Lung microvascular endothelial cell (primary cell): ENCODE measurements at regions not wholly inside any gene's neighbourhood (a gene's known extent, or its start where the extent isn't known, plus 50 kb on each side); places are given as distances from the start of the nearest gene placed in this dataset.

Experiments
- DNase-seq, 2 donors: peaks; one replicate each; pipeline versions ENCODE4 v3.0.0 to v3.0.0-alpha.2; 2010; ENCODE audit warnings: low read depth in 2 of 2

- DNase-seq = peak in 1 of 2 donors; percentile 59
These were observed 481.6 kb upstream of the FSTL5 start for GRCh38 chr4:162645381-162645780.

GRCh38 chr4:162644346-162644745 is 480.5 kb upstream of the FSTL5 start:
- DNase-seq = no peak

- DNase-seq = no peak
These were observed 476.4 kb upstream of the FSTL5 start for GRCh38 chr4:162640152-162640551.

GRCh38 chr4:162634390-162634789 is 470.6 kb upstream of the FSTL5 start:
- no peak for DNase-seq

GRCh38 chr4:162622664-162623063 is 458.9 kb upstream of the FSTL5 start:
- DNase-seq = no peak

GRCh38 chr4:162610116-162610515 is 446.3 kb upstream of the FSTL5 start:
- no peak for DNase-seq

GRCh38 chr4:162586266-162586665 is 422.5 kb upstream of the FSTL5 start:
- no peak for DNase-seq

- DNase-seq = no peak
These were observed 418.4 kb upstream of the FSTL5 start for GRCh38 chr4:162582180-162582579.

- no peak for DNase-seq
These were observed 401.9 kb upstream of the FSTL5 start for GRCh38 chr4:162565730-162566129.

GRCh38 chr4:162560073-162560472 is 396.3 kb upstream of the FSTL5 start:
- DNase-seq = no peak

- no peak for DNase-seq
These were observed 393.8 kb upstream of the FSTL5 start for GRCh38 chr4:162557516-162558106.

GRCh38 chr4:162535121-162535520 is 371.3 kb upstream of the FSTL5 start:
- no peak for DNase-seq

GRCh38 chr4:162523171-162523570 is 359.4 kb upstream of the FSTL5 start:
- DNase-seq = no peak

GRCh38 chr4:162522724-162523123 is 358.9 kb upstream of the FSTL5 start:
- no peak for DNase-seq

GRCh38 chr4:162510937-162511336 is 347.1 kb upstream of the FSTL5 start:
- no peak for DNase-seq

- DNase-seq = no peak
These were observed 346.3 kb upstream of the FSTL5 start for GRCh38 chr4:162510115-162510514.

GRCh38 chr4:162509333-162509732 is 345.5 kb upstream of the FSTL5 start:
- DNase-seq = no peak

- no peak for DNase-seq
These were observed 342.5 kb upstream of the FSTL5 start for GRCh38 chr4:162506253-162506652.

GRCh38 chr4:162503868-162504267 is 340.1 kb upstream of the FSTL5 start:
- DNase-seq = no peak

- no peak for DNase-seq
These were observed 338.3 kb upstream of the FSTL5 start for GRCh38 chr4:162502109-162502508.

- DNase-seq = no peak
These were observed 335.7 kb upstream of the FSTL5 start for GRCh38 chr4:162499478-162499877.

GRCh38 chr4:162498168-162498567 is 334.4 kb upstream of the FSTL5 start:
- peak in 1 of 2 donors; percentile 22 for DNase-seq

GRCh38 chr4:162497564-162498167 is 333.9 kb upstream of the FSTL5 start:
- DNase-seq = peak; percentile 43 to 60

GRCh38 chr4:162494935-162495334 is 331.1 kb upstream of the FSTL5 start:
- no peak for DNase-seq
